H9 (cell line): ENCODE measurements at regions not wholly inside any gene's neighbourhood (a gene's known extent, or its start where the extent isn't known, plus 50 kb on each side); places are given as distances from the start of the nearest gene placed in this dataset.

ENCODE experiments used
- DNase-seq: peaks from one replicate; pipeline ENCODE4 v3.0.0-alpha.2; 2017
- H2AFZ ChIP-seq: one replicate; pipeline ENCODE4 v1.6.1; 2013; ENCODE audit warnings: mild to moderate bottlenecking, low read length, control low read depth, moderate library complexity
- H2AK5ac ChIP-seq: 2 replicates; pipeline ENCODE4 v1.6.1; 2013; ENCODE audit warnings: low read length, control low read depth, mixed read lengths; ENCODE audit not compliant: insufficient read length
- H2BK120ac ChIP-seq: one replicate; pipeline ENCODE4 v1.6.1; 2013; ENCODE audit warnings: low read depth, mild to moderate bottlenecking, low read length, control low read depth, inconsistent platforms; ENCODE audit not compliant: poor library complexity, severe bottlenecking
- H2BK12ac ChIP-seq: 2 replicates; pipeline ENCODE4 v1.6.1; 2013; ENCODE audit warnings: low read length, control low read depth, mixed read lengths, low read depth; ENCODE audit not compliant: insufficient read length
- H2BK15ac ChIP-seq: 2 replicates; pipeline ENCODE4 v1.6.1; 2013; ENCODE audit warnings: low read depth, low read length, control low read depth
- H2BK20ac ChIP-seq: one replicate; pipeline ENCODE4 v1.6.1; 2013; ENCODE audit warnings: low read depth, mild to moderate bottlenecking, low read length, control low read depth, inconsistent platforms; ENCODE audit not compliant: poor library complexity, severe bottlenecking
- H2BK5ac ChIP-seq: 2 replicates; pipeline ENCODE4 v1.6.1; 2013; ENCODE audit warnings: low read length, control low read depth, mixed read lengths; ENCODE audit not compliant: insufficient read length
- H3K14ac ChIP-seq: 2 replicates; pipeline ENCODE4 v1.6.1; 2013; ENCODE audit warnings: low read length, control low read depth; ENCODE audit not compliant: insufficient read depth
- H3K18ac ChIP-seq: 2 replicates; pipeline ENCODE4 v1.6.1; 2013; ENCODE audit warnings: low read depth, mild to moderate bottlenecking, mixed read lengths, low read length, control low read depth; ENCODE audit not compliant: insufficient read length
- H3K23ac ChIP-seq: 2 replicates; pipeline ENCODE4 v1.6.1; 2013; ENCODE audit warnings: low read length, control low read depth, mixed read lengths, low read depth; ENCODE audit not compliant: insufficient read length
- H3K23me2 ChIP-seq: 2 replicates; pipeline ENCODE4 v1.6.1; 2013; ENCODE audit warnings: low read depth, mild to moderate bottlenecking, mixed read lengths, low read length, control low read depth; ENCODE audit not compliant: insufficient read length, poor library complexity, severe bottlenecking
- H3K27ac ChIP-seq: 2 replicates; pipeline ENCODE4 v1.5.1; 2013; ENCODE audit warnings: low read length, control low read depth, mixed read lengths, low read depth; ENCODE audit not compliant: insufficient read length
- H3K27me3 ChIP-seq: 2 replicates; pipeline ENCODE4 v1.6.1; 2013; ENCODE audit warnings: low read length, control low read depth, inconsistent platforms; ENCODE audit not compliant: insufficient read depth
- H3K4ac ChIP-seq: 2 replicates; pipeline ENCODE4 v1.6.1; 2013; ENCODE audit warnings: low read depth, mild to moderate bottlenecking, control low read depth, inconsistent platforms, low read length, moderate library complexity
- H3K4me1 ChIP-seq: 2 replicates; pipeline ENCODE4 v1.6.1; 2013; ENCODE audit warnings: low read length, control low read depth, inconsistent platforms; ENCODE audit not compliant: insufficient read depth
- H3K4me2 ChIP-seq: 2 replicates; pipeline ENCODE4 v1.6.1; 2013; ENCODE audit warnings: low read length, control low read depth, mixed read lengths; ENCODE audit not compliant: insufficient read length, insufficient read depth
- H3K56ac ChIP-seq: 2 replicates; pipeline ENCODE4 v1.6.1; 2013; ENCODE audit warnings: low read depth, mild to moderate bottlenecking, mixed read lengths, low read length, control low read depth; ENCODE audit not compliant: insufficient read length
- H3K79me1 ChIP-seq: 2 replicates; pipeline ENCODE4 v1.6.1; 2013; ENCODE audit warnings: low read depth, mild to moderate bottlenecking, moderate library complexity, low read length, control low read depth, inconsistent platforms; ENCODE audit not compliant: insufficient read depth, poor library complexity, severe bottlenecking
- H3K79me2 ChIP-seq: 2 replicates; pipeline ENCODE4 v1.6.1; 2013; ENCODE audit warnings: low read length, control low read depth, inconsistent platforms; ENCODE audit not compliant: insufficient read depth
- H3K9ac ChIP-seq: 2 replicates; pipeline ENCODE4 v1.6.1; 2013; ENCODE audit warnings: low read length, control low read depth, mixed read lengths; ENCODE audit not compliant: insufficient read length; ENCODE audit errors: extremely low read depth
- H3K9me3 ChIP-seq: one replicate; pipeline ENCODE4 v1.6.1; 2013; ENCODE audit warnings: low read depth, low read length, inconsistent platforms; ENCODE audit not compliant: control insufficient read depth
- H3T11ph ChIP-seq: one replicate; pipeline ENCODE4 v1.6.1; 2013; ENCODE audit warnings: mild to moderate bottlenecking, low read length, control low read depth, inconsistent platforms
- H4K20me1 ChIP-seq: one replicate; pipeline ENCODE4 v1.6.1; 2013; ENCODE audit not compliant: control insufficient read depth, insufficient read length, insufficient read depth
- H4K5ac ChIP-seq: 2 replicates; pipeline ENCODE4 v1.6.1; 2013; ENCODE audit warnings: low read depth, mild to moderate bottlenecking, mixed read lengths, low read length, control low read depth; ENCODE audit not compliant: insufficient read length
- H4K8ac ChIP-seq: replicated peaks from 2 replicates; pipeline ENCODE4 v1.6.1; 2013; ENCODE audit warnings: low read length, control low read depth, mixed read lengths, low read depth; ENCODE audit not compliant: insufficient read length
- H4K91ac ChIP-seq: 2 replicates; pipeline ENCODE4 v1.6.1; 2013; ENCODE audit warnings: low read depth, mild to moderate bottlenecking, moderate library complexity, mixed read lengths, low read length, control low read depth; ENCODE audit not compliant: insufficient read length
- H3K27ac Mint-ChIP-seq, 3 experiments: 2 replicates in 2 of 3; 3 replicates in 1 of 3; pipeline ENCODE4 v1.8.0; 2020 to 2021; ENCODE audit warnings: mixed read lengths in 3 of 3, mild to moderate bottlenecking in 1 of 3, moderate library complexity in 1 of 3
- H3K27me3 Mint-ChIP-seq: 2 replicates; pipeline ENCODE4 v1.8.0; 2021; ENCODE audit warnings: low read depth, mild to moderate bottlenecking, moderate library complexity, mixed read lengths
- H3K36me3 Mint-ChIP-seq, 3 experiments: 2 replicates in 2 of 3; 3 replicates in 1 of 3; pipeline ENCODE4 v1.8.0; 2020 to 2021; ENCODE audit warnings: low read depth in 3 of 3, mixed read lengths in 3 of 3; ENCODE audit not compliant: insufficient read depth in 1 of 3
- H3K4me1 Mint-ChIP-seq, 2 experiments: 2 replicates each; pipeline ENCODE4 v1.8.0; 2020; ENCODE audit warnings: mixed read lengths in 2 of 2
- H3K4me3 Mint-ChIP-seq, 2 experiments: 2 replicates in 1 of 2; 3 replicates in 1 of 2; pipeline ENCODE4 v1.8.0; 2020 to 2021; ENCODE audit warnings: mild to moderate bottlenecking in 2 of 2, mixed read lengths in 2 of 2, moderate library complexity in 1 of 2
- H3K9me3 Mint-ChIP-seq, 2 experiments: 2 replicates in 1 of 2; 3 replicates in 1 of 2; pipeline ENCODE4 v1.8.0; 2020; ENCODE audit warnings: mild to moderate bottlenecking in 2 of 2, mixed read lengths in 2 of 2, moderate library complexity in 1 of 2
- WGBS: extraction: QIAGEN DNeasy Blood & Tissue Kit; methylation state at CpG from one replicate; pipeline ENCODE4 v1.1.7; 2013; ENCODE audit warnings: missing lambda C conversion rate, low lambda C conversion rate, mixed read lengths; ENCODE audit not compliant: insufficient read length; ENCODE audit errors: extremely low coverage; 5-methylcytosine and 5-hydroxymethylcytosine counted together
- TF ChIP-seq, protein P1 (sequence below): fragments of 200-600 bp; sonication (generic); conservative IDR thresholded peaks from 3 replicates; pipeline ENCODE4 v1.8.0; 2021; ENCODE audit warnings: antibody characterized with exemption, mild to moderate bottlenecking

DNA sequence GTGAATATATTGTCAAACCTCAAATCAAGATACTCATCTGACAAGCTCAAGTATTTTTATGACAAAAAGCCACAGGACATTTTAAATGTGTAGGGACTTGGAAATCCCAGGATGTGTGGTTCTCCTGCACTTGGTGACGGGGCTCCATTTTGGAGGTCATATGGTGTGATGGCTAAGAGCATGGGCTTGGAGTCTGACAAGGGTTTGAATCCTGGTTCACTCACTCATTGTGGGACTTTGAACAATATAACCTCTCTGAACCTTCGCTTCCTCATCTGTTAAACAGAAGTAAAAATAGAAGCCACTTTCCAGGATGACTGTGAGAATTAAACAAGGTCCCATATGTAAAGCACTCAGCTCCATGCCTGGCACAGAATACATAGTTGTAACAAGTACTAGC lies 99.6 kb downstream of the SMIM20 start:
- no peak overlapping the region for H2AK5ac ChIP-seq
- H3K4me1 ChIP-seq = peaks cover 9% of the 10 kb centered on the region; the same call in 1 of the 2 replicates
- H2BK120ac ChIP-seq = no peak overlapping the region
- H3K27ac Mint-ChIP-seq = no peak overlapping the region
- no peak overlapping the region for H3K56ac ChIP-seq
- H4K20me1 ChIP-seq = no peaks in the 10 kb centered on the region
- H3K4me1 Mint-ChIP-seq = peaks cover 13 to 18% of the 10 kb centered on the region in 2 experiments
- H3K4me3 Mint-ChIP-seq = no peak overlapping the region
- no peak overlapping the region for H2BK20ac ChIP-seq
- H3K4me2 ChIP-seq = no peak overlapping the region
- H3K9ac ChIP-seq = no peak overlapping the region
- no peaks in the 10 kb centered on the region for H3K9me3 ChIP-seq
- peaks cover 7% of the 10 kb centered on the region for H3K27me3 Mint-ChIP-seq
- H3K79me2 ChIP-seq = no peaks in the 10 kb centered on the region
- H4K8ac ChIP-seq = no peak overlapping the region
- H3K23me2 ChIP-seq = no peaks in the 10 kb centered on the region
- peaks cover 7 to 8% of the 10 kb centered on the region in 2 experiments for H3K9me3 Mint-ChIP-seq
- no peaks in the 10 kb centered on the region for H3K27me3 ChIP-seq
- H3K79me1 ChIP-seq = no peaks in the 10 kb centered on the region
- no peak overlapping the region for H2BK12ac ChIP-seq
- no peak overlapping the region for H3K4ac ChIP-seq
- no peak overlapping the region for H2BK15ac ChIP-seq
- peaks cover 0 to 3% (median 0%) of the 10 kb centered on the region in 3 experiments; a peak in 1 of 7 replicates for H3K36me3 Mint-ChIP-seq
- H3K18ac ChIP-seq = no peak overlapping the region
- no peak overlapping the region for H2AFZ ChIP-seq
- no peak for DNase-seq
- TF ChIP-seq, protein P1, sequence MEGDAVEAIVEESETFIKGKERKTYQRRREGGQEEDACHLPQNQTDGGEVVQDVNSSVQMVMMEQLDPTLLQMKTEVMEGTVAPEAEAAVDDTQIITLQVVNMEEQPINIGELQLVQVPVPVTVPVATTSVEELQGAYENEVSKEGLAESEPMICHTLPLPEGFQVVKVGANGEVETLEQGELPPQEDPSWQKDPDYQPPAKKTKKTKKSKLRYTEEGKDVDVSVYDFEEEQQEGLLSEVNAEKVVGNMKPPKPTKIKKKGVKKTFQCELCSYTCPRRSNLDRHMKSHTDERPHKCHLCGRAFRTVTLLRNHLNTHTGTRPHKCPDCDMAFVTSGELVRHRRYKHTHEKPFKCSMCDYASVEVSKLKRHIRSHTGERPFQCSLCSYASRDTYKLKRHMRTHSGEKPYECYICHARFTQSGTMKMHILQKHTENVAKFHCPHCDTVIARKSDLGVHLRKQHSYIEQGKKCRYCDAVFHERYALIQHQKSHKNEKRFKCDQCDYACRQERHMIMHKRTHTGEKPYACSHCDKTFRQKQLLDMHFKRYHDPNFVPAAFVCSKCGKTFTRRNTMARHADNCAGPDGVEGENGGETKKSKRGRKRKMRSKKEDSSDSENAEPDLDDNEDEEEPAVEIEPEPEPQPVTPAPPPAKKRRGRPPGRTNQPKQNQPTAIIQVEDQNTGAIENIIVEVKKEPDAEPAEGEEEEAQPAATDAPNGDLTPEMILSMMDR = no peak
- H4K5ac ChIP-seq = no peak overlapping the region
- H2BK5ac ChIP-seq = no peak overlapping the region
- no peak overlapping the region for H4K91ac ChIP-seq
- no peak overlapping the region for H3K23ac ChIP-seq
- H3K27ac ChIP-seq = no peak overlapping the region
- WGBS = no CpG with 5 or more reads among the region's 2 CpGs
- H3K14ac ChIP-seq = no peak overlapping the region
- H3T11ph ChIP-seq = no peak overlapping the region
